ENCODE measurements at regions not wholly inside any gene's neighbourhood (a gene's known extent, or its start where the extent isn't known, plus 50 kb on each side); places are given as distances from the start of the nearest gene placed in this dataset.

- H3K36me3 Mint-ChIP-seq (ENCODE audit: low read depth) = no peaks in the 10 kb centered on the region
- H3K27me3 Mint-ChIP-seq (ENCODE audit: low read depth, poor library complexity) = peaks cover 7% of the 10 kb centered on the region
- no peaks in the 10 kb centered on the region for H3K9me3 Mint-ChIP-seq
- no peak overlapping the region for H3K4me3 Mint-ChIP-seq
- DNase-seq = no peak
- no peak for TF ChIP-seq CTCF (IDR thresholded peaks at IDR 0.05)
- peaks cover 38% of the 10 kb centered on the region for H3K4me1 Mint-ChIP-seq
- peak overlapping the region; percentile 10 for H3K27ac Mint-ChIP-seq
Measured at GRCh38 chr15:60218256-60218655, 179.5 kb downstream of the ANXA2 start.

GRCh38 chr15:60219866-60220265 lies 177.9 kb downstream of the ANXA2 start:
- Mint-ChIP-seq H3K27me3 (ENCODE audit: low read depth, poor library complexity) (peaks cover 14% of the 10 kb centered on the region), H3K9me3 (no peaks in the 10 kb centered on the region), H3K27ac (no peak overlapping the region), H3K4me1 (peaks cover 32% of the 10 kb centered on the region), H3K36me3 (ENCODE audit: low read depth) (no peaks in the 10 kb centered on the region), H3K4me3 (no peak overlapping the region)
- TF ChIP-seq CTCF (IDR thresholded peaks at IDR 0.05) = no peak
- no peak for DNase-seq

GRCh38 chr15:60221356-60221755 lies 176.4 kb downstream of the ANXA2 start:
- DNase-seq = no peak
- H3K27me3 Mint-ChIP-seq (ENCODE audit: low read depth, poor library complexity) = peaks cover 17% of the 10 kb centered on the region
- no peak overlapping the region for H3K27ac Mint-ChIP-seq
- TF ChIP-seq CTCF (IDR thresholded peaks at IDR 0.05) = no peak
- H3K36me3 Mint-ChIP-seq (ENCODE audit: low read depth) = no peaks in the 10 kb centered on the region
- peaks cover 22% of the 10 kb centered on the region for H3K4me1 Mint-ChIP-seq
- H3K9me3 Mint-ChIP-seq = no peaks in the 10 kb centered on the region
- H3K4me3 Mint-ChIP-seq = no peak overlapping the region

- no peak for DNase-seq
- H3K27ac Mint-ChIP-seq = no peak overlapping the region
- H3K27me3 Mint-ChIP-seq (ENCODE audit: low read depth, poor library complexity) = peaks cover 17% of the 10 kb centered on the region
Measured at GRCh38 chr15:60222404-60222803, 175.4 kb downstream of the ANXA2 start.

GRCh38 chr15:60223176-60223575 lies 174.6 kb downstream of the ANXA2 start:
- DNase-seq = no peak
- no peak overlapping the region for H3K4me3 Mint-ChIP-seq
- peak overlapping the region; percentile 64 for H3K27ac Mint-ChIP-seq
- H3K36me3 Mint-ChIP-seq (ENCODE audit: low read depth) = no peaks in the 10 kb centered on the region
- peaks cover 30% of the 10 kb centered on the region for H3K4me1 Mint-ChIP-seq
- no peak for TF ChIP-seq CTCF (IDR thresholded peaks at IDR 0.05)
- H3K9me3 Mint-ChIP-seq = no peaks in the 10 kb centered on the region
- peaks cover 17% of the 10 kb centered on the region for H3K27me3 Mint-ChIP-seq (ENCODE audit: low read depth, poor library complexity)

More at GRCh38 chr15:60222404-60222803, 175.4 kb downstream of the ANXA2 start:
- Mint-ChIP-seq H3K4me3 (no peak overlapping the region), H3K9me3 (no peaks in the 10 kb centered on the region), H3K36me3 (ENCODE audit: low read depth) (no peaks in the 10 kb centered on the region), H3K4me1 (peaks cover 32% of the 10 kb centered on the region)
- TF ChIP-seq CTCF (IDR thresholded peaks at IDR 0.05) = no peak

GRCh38 chr15:60226924-60227323 lies 170.9 kb downstream of the ANXA2 start:
- H3K36me3 Mint-ChIP-seq (ENCODE audit: low read depth) = no peaks in the 10 kb centered on the region
- H3K27ac Mint-ChIP-seq = no peak overlapping the region
- H3K27me3 Mint-ChIP-seq (ENCODE audit: low read depth, poor library complexity) = peaks cover 17% of the 10 kb centered on the region
- no peak for DNase-seq
- TF ChIP-seq CTCF (IDR thresholded peaks at IDR 0.05) = no peak
- H3K4me1 Mint-ChIP-seq = peaks cover 20% of the 10 kb centered on the region
- H3K4me3 Mint-ChIP-seq = no peak overlapping the region
- no peaks in the 10 kb centered on the region for H3K9me3 Mint-ChIP-seq
